CD4-positive, CD25-positive, alpha-beta regulatory T cell (primary cell): ENCODE measurements at regions not wholly inside any gene's neighbourhood (a gene's known extent, or its start where the extent isn't known, plus 50 kb on each side); places are given as distances from the start of the nearest gene placed in this dataset.

Source experiments
- ATAC-seq, 2 donors: fragments of 150-1000 bp; cut with Tn5 transposase; one replicate each; pipeline ENCODE4 v1.10.0; 2021; ENCODE audit warnings: low read depth in 2 of 2, moderate number of reproducible peaks in 2 of 2, moderate library complexity in 1 of 2
- DNase-seq, 3 donors: peaks; one replicate each; pipeline versions ENCODE4 v3.0.0 to v3.0.0-alpha.2; 2012 to 2022; ENCODE audit warnings: mixed read lengths in 1 of 3
- H3K27ac ChIP-seq: one replicate; pipeline ENCODE4 v1.7.0; 2013; ENCODE audit warnings: mild to moderate bottlenecking, low read length; ENCODE audit not compliant: insufficient read depth, poor library complexity, severe bottlenecking
- H3K27me3 ChIP-seq: one replicate; pipeline ENCODE4 v1.7.0; 2013; ENCODE audit warnings: low read length; ENCODE audit not compliant: control insufficient read depth, insufficient read depth
- H3K36me3 ChIP-seq: one replicate; pipeline ENCODE4 v1.7.0; 2013; ENCODE audit warnings: mild to moderate bottlenecking, low read length, moderate library complexity; ENCODE audit not compliant: control insufficient read depth, insufficient read depth
- H3K4me1 ChIP-seq: 2 replicates; pipeline ENCODE4 v1.7.0; 2013; ENCODE audit warnings: mild to moderate bottlenecking, low read length; ENCODE audit not compliant: insufficient read depth, control insufficient read depth, poor library complexity, severe bottlenecking
- H3K4me3 ChIP-seq: one replicate; pipeline ENCODE4 v1.7.0; 2013; ENCODE audit warnings: low read depth, mild to moderate bottlenecking, low read length, moderate library complexity
- H3K9me3 ChIP-seq, 2 experiments: 1 replicate in 1 of 2; 2 replicates in 1 of 2; pipeline ENCODE4 v1.7.0; 2013; ENCODE audit warnings: low read length in 2 of 2, mild to moderate bottlenecking in 1 of 2, moderate library complexity in 1 of 2; ENCODE audit not compliant: control insufficient read depth in 2 of 2
- H3K27ac Mint-ChIP-seq, 3 donors: one replicate each; pipeline ENCODE4 v1.8.0; 2020 to 2022; ENCODE audit warnings: mild to moderate bottlenecking in 3 of 3, mixed read lengths in 3 of 3, moderate library complexity in 2 of 3
- H3K27me3 Mint-ChIP-seq: one replicate; pipeline ENCODE4 v1.8.0; 2022; ENCODE audit warnings: mild to moderate bottlenecking, mixed read lengths
- H3K36me3 Mint-ChIP-seq: one replicate; pipeline ENCODE4 v1.8.0; 2020; ENCODE audit warnings: mixed read lengths
- H3K4me1 Mint-ChIP-seq, 4 donors: one replicate each; pipeline ENCODE4 v1.8.0; 2020 to 2022; ENCODE audit warnings: mixed read lengths in 4 of 4, mild to moderate bottlenecking in 1 of 4
- H3K4me3 Mint-ChIP-seq, 4 donors: one replicate each; pipeline ENCODE4 v1.8.0; 2020 to 2022; ENCODE audit warnings: mild to moderate bottlenecking in 4 of 4, mixed read lengths in 4 of 4, moderate library complexity in 3 of 4
- H3K9me3 Mint-ChIP-seq, 7 donors: one replicate each; pipeline ENCODE4 v1.8.0; 2020 to 2022; ENCODE audit warnings: mixed read lengths in 7 of 7, mild to moderate bottlenecking in 3 of 7, moderate library complexity in 2 of 7

- H3K36me3 ChIP-seq, result no peaks in the 10 kb centered on the region
- no peak overlapping the region for H3K27ac Mint-ChIP-seq
- no peak for ATAC-seq
- DNase-seq, result no peak
- H3K36me3 Mint-ChIP-seq, result no peaks in the 10 kb centered on the region
- H3K4me3 ChIP-seq, result no peak overlapping the region
- H3K27me3 Mint-ChIP-seq, result no peaks in the 10 kb centered on the region
- H3K9me3 ChIP-seq, result no peaks in the 10 kb centered on the region
- H3K4me1 ChIP-seq, result no peaks in the 10 kb centered on the region
- no peaks in the 10 kb centered on the region for H3K4me1 Mint-ChIP-seq
- H3K9me3 Mint-ChIP-seq, result peaks cover 4 to 31% (median 6%) of the 10 kb centered on the region in 7 donors
- H3K27ac ChIP-seq, result no peak overlapping the region
- no peaks in the 10 kb centered on the region for H3K27me3 ChIP-seq
- H3K4me3 Mint-ChIP-seq, result no peak overlapping the region
Observed at GRCh38 chr6:68372991-68373390, 262.1 kb upstream of the ADGRB3 start.

GRCh38 chr6:68368845-68369244, 266.2 kb upstream of the ADGRB3 start:
- ATAC-seq, result no peak
- peaks cover 5 to 38% (median 10%) of the 10 kb centered on the region in 7 donors for H3K9me3 Mint-ChIP-seq

GRCh38 chr6:68364271-68364805, 270.7 kb upstream of the ADGRB3 start:
- Mint-ChIP-seq H3K36me3 (no peaks in the 10 kb centered on the region), H3K27me3 (no peaks in the 10 kb centered on the region), H3K9me3 (peaks cover 5 to 28% (median 9%) of the 10 kb centered on the region in 7 donors), H3K4me1 (no peaks in the 10 kb centered on the region), H3K4me3 (no peak overlapping the region), H3K27ac (no peak overlapping the region)
- peak in 1 of 2 donors; percentile 20 for ATAC-seq
- Histone ChIP-seq H3K4me3 (no peak overlapping the region), H3K27ac (no peak overlapping the region), H3K9me3 (peaks cover 0 to 2% of the 10 kb centered on the region in 2 experiments), H3K27me3 (no peaks in the 10 kb centered on the region), H3K4me1 (no peaks in the 10 kb centered on the region), H3K36me3 (no peaks in the 10 kb centered on the region)
- no peak for DNase-seq

More at GRCh38 chr6:68368845-68369244, 266.2 kb upstream of the ADGRB3 start:
- Histone ChIP-seq H3K36me3 (no peaks in the 10 kb centered on the region), H3K27me3 (no peaks in the 10 kb centered on the region), H3K27ac (no peak overlapping the region), H3K4me3 (no peak overlapping the region), H3K4me1 (no peaks in the 10 kb centered on the region), H3K9me3 (no peaks in the 10 kb centered on the region)
- Mint-ChIP-seq H3K27ac (no peak overlapping the region), H3K36me3 (no peaks in the 10 kb centered on the region), H3K4me1 (no peaks in the 10 kb centered on the region), H3K4me3 (no peak overlapping the region), H3K27me3 (no peaks in the 10 kb centered on the region)
- DNase-seq, result no peak

GRCh38 chr6:68343901-68344300, 291.2 kb upstream of the ADGRB3 start:
- no peaks in the 10 kb centered on the region for H3K27me3 Mint-ChIP-seq
- no peaks in the 10 kb centered on the region for H3K9me3 ChIP-seq
- H3K27ac ChIP-seq, result no peak overlapping the region
- no peak overlapping the region for H3K27ac Mint-ChIP-seq
- H3K4me3 Mint-ChIP-seq, result no peak overlapping the region
- no peaks in the 10 kb centered on the region for H3K36me3 Mint-ChIP-seq
- H3K27me3 ChIP-seq, result no peaks in the 10 kb centered on the region
- no peaks in the 10 kb centered on the region for H3K36me3 ChIP-seq
- H3K9me3 Mint-ChIP-seq, result peaks cover 0 to 7% (median 3%) of the 10 kb centered on the region in 7 donors
- no peak for ATAC-seq
- no peaks in the 10 kb centered on the region for H3K4me1 ChIP-seq
- peak in 1 of 3 donors; percentile 16 for DNase-seq
- H3K4me1 Mint-ChIP-seq, result no peaks in the 10 kb centered on the region
- H3K4me3 ChIP-seq, result no peak overlapping the region

- DNase-seq (no peak), ATAC-seq (no peak)
- Histone ChIP-seq H3K9me3 (no peaks in the 10 kb centered on the region), H3K36me3 (no peaks in the 10 kb centered on the region), H3K4me3 (no peak overlapping the region), H3K27me3 (no peaks in the 10 kb centered on the region), H3K27ac (no peak overlapping the region), H3K4me1 (no peaks in the 10 kb centered on the region)
- H3K9me3 Mint-ChIP-seq, result peaks cover 0 to 7% (median 3%) of the 10 kb centered on the region in 7 donors
- H3K27me3 Mint-ChIP-seq, result no peaks in the 10 kb centered on the region
- no peak overlapping the region for H3K27ac Mint-ChIP-seq
- no peak overlapping the region for H3K4me3 Mint-ChIP-seq
- H3K4me1 Mint-ChIP-seq, result no peaks in the 10 kb centered on the region
- H3K36me3 Mint-ChIP-seq, result no peaks in the 10 kb centered on the region
Observed at GRCh38 chr6:68342286-68342685, 292.8 kb upstream of the ADGRB3 start.

- no peak overlapping the region for H3K4me3 ChIP-seq
- no peaks in the 10 kb centered on the region for H3K36me3 Mint-ChIP-seq
- H3K4me1 Mint-ChIP-seq, result no peaks in the 10 kb centered on the region
- no peak overlapping the region for H3K4me3 Mint-ChIP-seq
- H3K4me1 ChIP-seq, result no peaks in the 10 kb centered on the region
- no peaks in the 10 kb centered on the region for H3K36me3 ChIP-seq
- no peak overlapping the region for H3K27ac ChIP-seq
- ATAC-seq, result no peak
- peaks cover 0 to 9% (median 3%) of the 10 kb centered on the region in 7 donors for H3K9me3 Mint-ChIP-seq
- H3K27me3 Mint-ChIP-seq, result no peaks in the 10 kb centered on the region
- no peak overlapping the region for H3K27ac Mint-ChIP-seq
- H3K9me3 ChIP-seq, result no peaks in the 10 kb centered on the region
- no peak for DNase-seq
- H3K27me3 ChIP-seq, result no peaks in the 10 kb centered on the region
Observed at GRCh38 chr6:68339488-68340131, 295.5 kb upstream of the ADGRB3 start.

- Mint-ChIP-seq H3K27me3 (no peaks in the 10 kb centered on the region), H3K9me3 (peaks cover 0 to 11% (median 3%) of the 10 kb centered on the region in 7 donors), H3K4me3 (no peak overlapping the region), H3K4me1 (no peaks in the 10 kb centered on the region), H3K27ac (no peak overlapping the region), H3K36me3 (no peaks in the 10 kb centered on the region)
- Histone ChIP-seq H3K4me1 (no peaks in the 10 kb centered on the region), H3K4me3 (no peak overlapping the region), H3K27ac (no peak overlapping the region), H3K9me3 (no peaks in the 10 kb centered on the region), H3K27me3 (no peaks in the 10 kb centered on the region), H3K36me3 (no peaks in the 10 kb centered on the region)
- DNase-seq (no peak), ATAC-seq (no peak)
Observed at GRCh38 chr6:68333442-68333841, 301.6 kb upstream of the ADGRB3 start.

GRCh38 chr6:68328156-68328555, 306.9 kb upstream of the ADGRB3 start:
- Mint-ChIP-seq H3K4me3 (no peak overlapping the region), H3K27me3 (no peaks in the 10 kb centered on the region), H3K27ac (no peak overlapping the region), H3K9me3 (peaks cover 0 to 5% (median 0%) of the 10 kb centered on the region in 7 donors), H3K36me3 (no peaks in the 10 kb centered on the region), H3K4me1 (no peaks in the 10 kb centered on the region)
- Histone ChIP-seq H3K27ac (no peak overlapping the region), H3K36me3 (no peaks in the 10 kb centered on the region), H3K4me1 (no peaks in the 10 kb centered on the region), H3K4me3 (no peak overlapping the region), H3K27me3 (no peaks in the 10 kb centered on the region), H3K9me3 (no peaks in the 10 kb centered on the region)
- ATAC-seq, result no peak
- no peak for DNase-seq
